ENCODE measurements at regions not wholly inside any gene's neighbourhood (a gene's known extent, or its start where the extent isn't known, plus 50 kb on each side); places are given as distances from the start of the nearest gene placed in this dataset.

- no peak for TF ChIP-seq YY1 (IDR thresholded peaks at IDR 0.05; ENCODE audit: insufficient read depth, insufficient read length)
- TF ChIP-seq ZNF274 (IDR thresholded peaks at IDR 0.05; ENCODE audit: low read depth, low read length): no peak
Measured at GRCh38 chr9:107813287-107813686, 323.7 kb upstream of the KLF4 start.

Measured in NT2/D1 (cell line).